ENCODE measurements at regions not wholly inside any gene's neighbourhood (a gene's known extent, or its start where the extent isn't known, plus 50 kb on each side); places are given as distances from the start of the nearest gene placed in this dataset.

- Histone ChIP-seq H3K9me3 (ENCODE audit: low read length) (no peaks in the 10 kb centered on the region), H3K79me2 (ENCODE audit: insufficient read depth, low read length) (no peaks in the 10 kb centered on the region), H3K27me3 (ENCODE audit: control insufficient read depth in 1 of 2, insufficient read depth in 2 of 2, low read length in 2 of 2) (no peaks in the 10 kb centered on the region), H4K20me1 (ENCODE audit: insufficient read depth, low read length) (no peaks in the 10 kb centered on the region), H3K4me2 (ENCODE audit: low read depth, low read length) (no peak overlapping the region), H3K4me3 (replicated peaks in 1 of 3; ENCODE audit: insufficient read depth in 1 of 3, low read depth in 2 of 3, low read length in 3 of 3) (no peak overlapping the region), H3K4me1 (ENCODE audit: insufficient read depth, low read length) (no peaks in the 10 kb centered on the region), H3K9ac (ENCODE audit: insufficient read depth, low read depth, low read length) (no peak overlapping the region), H3K27ac (ENCODE audit: extremely low read length, insufficient read depth, low read length) (no peak overlapping the region), H2AFZ (ENCODE audit: low read length) (no peak overlapping the region), H3K36me3 (replicated peaks in 1 of 2; ENCODE audit: control insufficient read depth in 1 of 2, insufficient read depth in 2 of 2, low read length in 2 of 2) (no peaks in the 10 kb centered on the region)
- in situ Hi-C loops (cut with HindIII; ENCODE audit: extremely low pct_ligation_motif_present, low pct_unique_long_range_greater_than_20kb) (no loop called here), intact Hi-C loops (cut with micrococcal nuclease; ENCODE audit: unreplicated experiment) (no loop called here)
- POLR2A ChIA-PET: no interaction called here
- ATAC-seq: no peak
- CTCF ChIA-PET (ENCODE audit: low intra/inter-chr PET ratio, low total read pairs): no interaction called here
- TF ChIP-seq TERF1 (CRISPR knock-in tag; IDR thresholded peaks at IDR 0.05): no peak
- no peak for TF ChIP-seq ZNF652 (CRISPR knock-in tag; IDR thresholded peaks at IDR 0.05; ENCODE audit: borderline replicate concordance, low read depth)
- no peak for TF ChIP-seq KDM1A (CRISPR knock-in tag; IDR thresholded peaks at IDR 0.05)
- TF ChIP-seq NPAS2 (CRISPR knock-in tag; IDR thresholded peaks at IDR 0.05; ENCODE audit: borderline replicate concordance): no peak
- no peak for TF ChIP-seq FOXC1 (CRISPR knock-in tag; IDR thresholded peaks at IDR 0.05; ENCODE audit: borderline replicate concordance)
- TF ChIP-seq SUZ12 (IDR thresholded peaks at IDR 0.05; ENCODE audit: low read depth, low read length): no peak
- TF ChIP-seq MEIS1 (CRISPR knock-in tag; IDR thresholded peaks at IDR 0.05; ENCODE audit: borderline replicate concordance): no peak
- TF ChIP-seq ZNF670 (CRISPR knock-in tag; IDR thresholded peaks at IDR 0.05; ENCODE audit: borderline replicate concordance): no peak
- no peak for TF ChIP-seq FOSL1 (CRISPR knock-in tag; IDR thresholded peaks at IDR 0.05; ENCODE audit: borderline replicate concordance)
- no peak for TF ChIP-seq ZNF784 (CRISPR knock-in tag; IDR thresholded peaks at IDR 0.05; ENCODE audit: borderline replicate concordance)
- no peak for TF ChIP-seq ZSCAN30 (CRISPR knock-in tag; IDR thresholded peaks at IDR 0.05)
- TF ChIP-seq MLXIP (CRISPR knock-in tag; IDR thresholded peaks at IDR 0.05; ENCODE audit: borderline replicate concordance): no peak
- TF ChIP-seq ZNF3 (CRISPR knock-in tag; IDR thresholded peaks at IDR 0.05): no peak
- no peak for TF ChIP-seq ZNF770 (CRISPR knock-in tag; IDR thresholded peaks at IDR 0.05)
- TF ChIP-seq MLX (CRISPR knock-in tag; IDR thresholded peaks at IDR 0.05): no peak
- no peak for TF ChIP-seq NFATC3 (CRISPR knock-in tag; IDR thresholded peaks at IDR 0.05)
- TF ChIP-seq ZMYM4 (CRISPR knock-in tag; IDR thresholded peaks at IDR 0.05): no peak
- TF ChIP-seq ZNF430 (CRISPR knock-in tag; IDR thresholded peaks at IDR 0.05): no peak
- BruUV-seq (replicated peaks): no TSS peak
- peak; percentile 32 for FAIRE-seq
- DNase-seq (ENCODE audit: low spot score): no peak
Observed at GRCh38 chr20:7829776-7830175, 110.5 kb downstream of the HAO1 start.
